ENCODE measurements at regions not wholly inside any gene's neighbourhood (a gene's known extent, or its start where the extent isn't known, plus 50 kb on each side); places are given as distances from the start of the nearest gene placed in this dataset.

DNA sequence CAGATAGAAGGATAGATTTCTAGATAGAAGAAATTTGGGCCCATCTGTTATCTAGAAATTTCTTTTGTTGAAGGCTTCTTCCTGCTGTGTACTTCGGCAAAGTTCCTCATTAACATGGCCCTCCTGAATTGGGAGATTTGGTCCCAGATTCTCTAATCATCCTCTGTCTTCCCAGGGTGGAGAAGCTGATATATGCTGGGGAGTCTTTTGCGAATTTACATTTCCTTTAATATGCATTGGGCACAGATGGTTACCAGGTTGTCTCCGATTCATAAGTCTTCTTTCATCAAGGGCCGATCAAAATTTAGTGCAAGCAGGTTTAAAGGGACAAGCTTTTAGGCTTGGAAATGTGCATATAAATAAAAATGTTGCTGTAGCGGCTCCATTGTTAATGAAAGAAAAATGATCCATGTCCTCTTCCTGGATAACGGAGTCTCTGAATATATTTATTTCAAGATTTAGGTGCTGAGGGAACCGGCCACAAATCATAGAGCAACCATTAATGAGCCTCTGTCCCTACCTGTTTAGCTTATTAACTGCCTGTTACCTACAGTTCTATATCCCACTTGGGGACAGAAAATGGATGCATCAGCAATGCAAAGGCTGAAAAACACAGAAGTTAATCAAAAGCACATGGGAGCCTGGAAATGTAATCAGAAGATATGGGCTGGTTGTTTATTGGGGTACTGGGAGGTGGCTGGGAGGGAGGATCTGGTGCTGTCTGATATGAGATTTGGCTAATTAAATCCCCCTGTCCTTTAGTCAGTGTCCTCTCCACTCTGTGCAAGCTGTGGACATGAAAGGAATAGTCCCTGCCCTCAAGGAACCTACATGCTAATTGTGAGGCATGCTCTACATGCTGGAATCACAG, 234.7 kb downstream of the MAN2A1 start:
- H3K9me3 ChIP-seq = no peaks in the 10 kb centered on the region
- TF ChIP-seq, protein P1, sequence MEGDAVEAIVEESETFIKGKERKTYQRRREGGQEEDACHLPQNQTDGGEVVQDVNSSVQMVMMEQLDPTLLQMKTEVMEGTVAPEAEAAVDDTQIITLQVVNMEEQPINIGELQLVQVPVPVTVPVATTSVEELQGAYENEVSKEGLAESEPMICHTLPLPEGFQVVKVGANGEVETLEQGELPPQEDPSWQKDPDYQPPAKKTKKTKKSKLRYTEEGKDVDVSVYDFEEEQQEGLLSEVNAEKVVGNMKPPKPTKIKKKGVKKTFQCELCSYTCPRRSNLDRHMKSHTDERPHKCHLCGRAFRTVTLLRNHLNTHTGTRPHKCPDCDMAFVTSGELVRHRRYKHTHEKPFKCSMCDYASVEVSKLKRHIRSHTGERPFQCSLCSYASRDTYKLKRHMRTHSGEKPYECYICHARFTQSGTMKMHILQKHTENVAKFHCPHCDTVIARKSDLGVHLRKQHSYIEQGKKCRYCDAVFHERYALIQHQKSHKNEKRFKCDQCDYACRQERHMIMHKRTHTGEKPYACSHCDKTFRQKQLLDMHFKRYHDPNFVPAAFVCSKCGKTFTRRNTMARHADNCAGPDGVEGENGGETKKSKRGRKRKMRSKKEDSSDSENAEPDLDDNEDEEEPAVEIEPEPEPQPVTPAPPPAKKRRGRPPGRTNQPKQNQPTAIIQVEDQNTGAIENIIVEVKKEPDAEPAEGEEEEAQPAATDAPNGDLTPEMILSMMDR (IDR thresholded peaks at IDR 0.05; ENCODE audit: low read depth, low read length) = no peak
- no peak for DNase-seq
- no peaks in the 10 kb centered on the region for H3K36me3 ChIP-seq
- no peak overlapping the region for H3K4me3 ChIP-seq (ENCODE audit: low read depth, low read length)
- no peaks in the 10 kb centered on the region for H3K27me3 ChIP-seq
- no peaks in the 10 kb centered on the region for H3K4me1 ChIP-seq

DNA sequence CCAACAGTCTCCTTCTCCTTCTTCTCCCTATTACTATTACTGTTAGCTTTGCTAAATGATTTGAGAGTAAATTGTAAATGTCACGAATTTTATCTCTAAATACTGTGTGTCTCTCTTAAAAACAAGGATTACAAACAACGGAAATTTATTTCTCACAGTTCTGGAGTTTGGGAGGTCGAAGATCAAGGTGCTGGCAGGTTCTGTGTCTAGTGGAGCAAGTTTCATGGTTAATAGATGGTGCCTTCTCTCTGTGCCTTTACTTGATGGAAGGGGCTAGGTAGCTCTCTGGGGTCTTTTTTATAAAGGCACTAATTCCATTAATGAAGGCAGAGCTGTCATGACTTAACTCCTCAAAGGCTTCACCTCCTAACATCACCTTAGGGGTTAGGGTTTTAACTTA, 237.9 kb downstream of the MAN2A1 start:
- DNase-seq = no peak
- Histone ChIP-seq H3K4me3 (ENCODE audit: low read depth, low read length) (no peak overlapping the region), H3K9me3 (no peaks in the 10 kb centered on the region), H3K4me1 (no peaks in the 10 kb centered on the region), H3K27me3 (no peaks in the 10 kb centered on the region), H3K36me3 (no peaks in the 10 kb centered on the region)
- TF ChIP-seq, protein P1 (IDR thresholded peaks at IDR 0.05; ENCODE audit: low read depth, low read length) = no peak

DNA sequence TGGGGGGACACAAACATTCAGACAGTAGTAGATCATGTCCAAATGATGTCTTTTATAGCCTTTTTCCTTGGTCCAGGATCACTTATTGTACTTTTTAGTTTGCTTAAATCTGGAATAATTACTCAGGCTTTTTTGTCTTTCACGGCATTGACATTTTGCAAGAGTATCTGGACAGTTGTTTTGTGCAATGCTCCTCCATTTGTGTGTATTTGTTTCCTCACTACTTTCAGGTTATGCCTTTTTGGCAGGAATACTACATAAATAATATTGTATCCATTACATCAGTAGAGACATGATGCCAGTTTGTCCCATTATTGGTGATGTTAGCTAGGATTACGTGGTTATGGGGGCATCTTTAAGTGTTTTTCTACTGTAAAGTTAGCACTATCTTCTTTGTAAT, 238.3 kb downstream of the MAN2A1 start:
- TF ChIP-seq, protein P1 (IDR thresholded peaks at IDR 0.05; ENCODE audit: low read depth, low read length) = no peak
- Histone ChIP-seq H3K36me3 (no peaks in the 10 kb centered on the region), H3K4me3 (ENCODE audit: low read depth, low read length) (no peak overlapping the region), H3K27me3 (no peaks in the 10 kb centered on the region), H3K4me1 (no peaks in the 10 kb centered on the region), H3K9me3 (no peaks in the 10 kb centered on the region)
- DNase-seq = no peak

DNA sequence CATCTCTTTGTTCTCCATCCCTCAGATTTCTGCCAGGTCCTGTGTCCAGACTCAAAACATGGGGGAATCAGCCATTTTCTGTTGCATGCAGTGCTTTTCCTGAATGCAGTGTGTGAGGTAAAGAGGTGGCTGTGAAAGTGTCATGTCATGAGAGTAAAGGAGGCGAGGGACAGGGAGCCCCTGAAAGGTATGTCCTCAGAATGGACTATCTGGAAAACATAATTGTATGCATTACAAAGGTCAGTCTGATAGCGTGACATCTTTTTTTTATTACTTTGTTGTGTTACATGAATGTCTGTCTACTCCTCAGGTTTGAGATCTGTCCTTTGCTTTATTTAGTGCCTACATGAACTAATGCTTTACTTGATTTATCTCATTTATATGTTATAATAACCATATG, 239.1 kb downstream of the MAN2A1 start:
- H3K4me1 ChIP-seq = no peaks in the 10 kb centered on the region
- no peak for DNase-seq
- H3K9me3 ChIP-seq = no peaks in the 10 kb centered on the region
- TF ChIP-seq, protein P1 (IDR thresholded peaks at IDR 0.05; ENCODE audit: low read depth, low read length) = no peak
- H3K36me3 ChIP-seq = no peaks in the 10 kb centered on the region
- no peaks in the 10 kb centered on the region for H3K27me3 ChIP-seq
- H3K4me3 ChIP-seq (ENCODE audit: low read depth, low read length) = no peak overlapping the region

DNA sequence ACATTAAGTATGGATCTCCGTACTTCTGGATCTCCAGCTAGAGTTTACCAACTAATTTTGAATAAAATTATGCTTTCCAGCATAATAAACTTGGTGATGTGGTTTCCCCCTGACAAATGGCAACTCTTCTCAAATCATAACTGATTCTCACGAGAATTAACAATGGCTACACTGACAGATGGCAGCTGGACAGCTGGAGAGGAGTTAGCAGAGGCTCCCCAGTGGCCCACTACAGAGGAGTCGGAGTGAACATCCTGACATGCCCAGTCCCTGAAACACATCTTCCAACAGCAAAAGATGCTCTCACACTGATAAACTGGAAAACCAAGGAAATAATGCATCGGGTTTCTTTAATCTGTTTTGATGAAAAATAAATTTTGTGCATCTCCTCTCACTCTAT, 239.6 kb downstream of the MAN2A1 start:
- Histone ChIP-seq H3K4me1 (no peaks in the 10 kb centered on the region), H3K36me3 (no peaks in the 10 kb centered on the region), H3K27me3 (no peaks in the 10 kb centered on the region), H3K4me3 (ENCODE audit: low read depth, low read length) (no peak overlapping the region), H3K9me3 (no peaks in the 10 kb centered on the region)
- TF ChIP-seq, protein P1 (IDR thresholded peaks at IDR 0.05; ENCODE audit: low read depth, low read length) = no peak
- DNase-seq = no peak

DNA sequence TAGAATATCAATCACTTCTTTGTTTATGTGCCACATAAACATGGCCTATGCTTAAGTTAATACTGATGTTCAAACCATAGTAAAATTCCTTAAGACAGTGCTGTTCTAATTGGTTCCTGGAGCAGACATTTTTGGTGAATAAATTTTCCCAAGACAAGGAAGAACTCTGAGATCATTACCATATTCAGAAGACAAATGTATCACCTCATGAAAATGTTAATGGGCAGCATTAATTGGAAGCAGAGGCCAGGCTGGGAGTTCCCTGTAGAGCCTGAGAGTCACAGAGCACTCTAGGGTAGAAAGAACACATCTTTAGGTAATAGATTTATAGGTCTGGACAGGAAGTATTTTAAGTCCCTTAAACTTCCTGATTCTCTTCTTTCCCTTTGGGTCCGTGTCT, 240.2 kb downstream of the MAN2A1 start:
- DNase-seq = no peak
- Histone ChIP-seq H3K36me3 (no peaks in the 10 kb centered on the region), H3K4me1 (no peaks in the 10 kb centered on the region), H3K9me3 (no peaks in the 10 kb centered on the region), H3K27me3 (no peaks in the 10 kb centered on the region), H3K4me3 (ENCODE audit: low read depth, low read length) (no peak overlapping the region)
- TF ChIP-seq, protein P1 (IDR thresholded peaks at IDR 0.05; ENCODE audit: low read depth, low read length) = no peak
